HepG2 (cell line): ENCODE measurements at regions not wholly inside any gene's neighbourhood (a gene's known extent, or its start where the extent isn't known, plus 50 kb on each side); places are given as distances from the start of the nearest gene placed in this dataset.

Experiments used
- ATAC-seq: fragments of 200-7000 bp; cut with Tn5 transposase; 3 replicates; pipeline ENCODE4 v1.9.1; 2020; ENCODE audit warnings: mild to moderate bottlenecking, moderate library complexity
- BruUV-seq: library from RNA; stranded (reverse); fragments of 400-500 nt; replicated peaks from 2 replicates; lab custom pipeline; 2021; lab: Mats Ljungman, UMichigan
- CTCF ChIA-PET: fragments of 300-600 bp; formaldehyde crosslinking; extraction: SDS; loops from one replicate; lab custom pipeline; 2021; ENCODE audit warnings: low total read pairs, inconsistent platforms, low intra/inter-chr PET ratio; lab: Yijun Ruan, JAX
- POLR2A ChIA-PET: fragments of 350-600 bp; sonication (Branson Sonifier 250); formaldehyde crosslinking; loops from one replicate; lab custom pipeline; 2020; ENCODE audit warnings: antibody characterized with exemption, inconsistent platforms; lab: Yijun Ruan, JAX
- DNase-seq: peaks from one replicate; pipeline ENCODE4 v3.0.0-alpha.2; 2015; ENCODE audit warnings: low spot score
- FAIRE-seq: peaks from 3 replicates; lab custom pipeline; 2011; peaks lifted over from hg19 to GRCh38; lab: Jason Lieb, UNC
- H2AFZ ChIP-seq: one replicate; pipeline ENCODE4 v1.6.1; 2011; ENCODE audit warnings: low read length, inconsistent platforms
- H3K27ac ChIP-seq: fragments of 300-600 bp; 3 replicates; pipeline ENCODE4 v1.8.0; 2011; ENCODE audit warnings: mixed run types, mild to moderate bottlenecking, mixed read lengths, low read length, inconsistent platforms; ENCODE audit not compliant: insufficient read depth; ENCODE audit errors: extremely low read length
- H3K27me3 ChIP-seq, 2 experiments: fragments of 200-600 bp in 1 of 2; 2 replicates in 1 of 2; 3 replicates in 1 of 2; pipeline versions ENCODE4 v1.6.0 to v1.8.0; 2011; ENCODE audit warnings: low read length in 2 of 2, mild to moderate bottlenecking in 2 of 2, moderate library complexity in 2 of 2, inconsistent platforms in 1 of 2; ENCODE audit not compliant: insufficient read depth in 2 of 2, control insufficient read depth in 1 of 2
- H3K36me3 ChIP-seq, 2 experiments: fragments of 200-600 bp in 1 of 2; replicated peaks in 1 of 2; 2 replicates in 1 of 2; 3 replicates in 1 of 2; pipeline versions ENCODE4 v1.5.1 to v1.8.0; 2011; ENCODE audit warnings: low read length in 2 of 2, inconsistent platforms in 1 of 2; ENCODE audit not compliant: insufficient read depth in 2 of 2, control insufficient read depth in 1 of 2
- H3K4me1 ChIP-seq: 2 replicates; pipeline ENCODE4 v1.5.1; 2012; ENCODE audit warnings: low read length, inconsistent platforms; ENCODE audit not compliant: insufficient read depth
- H3K4me2 ChIP-seq: 2 replicates; pipeline ENCODE4 v1.6.0; 2011; ENCODE audit warnings: low read depth, low read length, inconsistent platforms
- H3K4me3 ChIP-seq, 3 experiments: fragments of 200-600 bp in 1 of 3; sonication (generic), shearing (Covaris generic) in 1 of 3; replicated peaks in 1 of 3; 2 replicates each; pipeline ENCODE4 v1.5.1; 2011 to 2016; ENCODE audit warnings: low read length in 3 of 3, inconsistent platforms in 2 of 3, low read depth in 2 of 3, mild to moderate bottlenecking in 2 of 3, control low read depth in 1 of 3, mixed read lengths in 1 of 3; ENCODE audit not compliant: insufficient read depth in 1 of 3
- H3K79me2 ChIP-seq: one replicate; pipeline ENCODE4 v1.6.1; 2011; ENCODE audit warnings: low read length, inconsistent platforms; ENCODE audit not compliant: insufficient read depth
- H3K9ac ChIP-seq: 2 replicates; pipeline ENCODE4 v1.6.0; 2011; ENCODE audit warnings: mild to moderate bottlenecking, low read depth, low read length, inconsistent platforms; ENCODE audit not compliant: insufficient read depth
- H3K9me3 ChIP-seq: 2 replicates; pipeline ENCODE4 v1.5.1; 2012; ENCODE audit warnings: mild to moderate bottlenecking, low read length
- H4K20me1 ChIP-seq: 2 replicates; pipeline ENCODE4 v1.6.0; 2011; ENCODE audit warnings: inconsistent platforms, mild to moderate bottlenecking, low read length, moderate library complexity; ENCODE audit not compliant: insufficient read depth
- CBX5 ChIP-seq: sonication (generic); formaldehyde crosslinking; IDR thresholded peaks from 2 replicates; pipeline ENCODE4 v1.4.0; 2020; ENCODE audit warnings: missing genetic modification reagents, borderline replicate concordance
- PHF5A ChIP-seq: IDR thresholded peaks from one replicate; pipeline ENCODE4 v1.6.1; 2018; ENCODE audit warnings: low read depth, missing genetic modification reagents; ENCODE audit not compliant: unreplicated experiment
- SALL1 ChIP-seq: sonication (generic); formaldehyde crosslinking; IDR thresholded peaks from 2 replicates; pipeline ENCODE4 v1.8.0; 2022; ENCODE audit warnings: mild to moderate bottlenecking, missing genetic modification reagents
- ZBTB7A ChIP-seq: sonication (generic); formaldehyde crosslinking; IDR thresholded peaks from 2 replicates; pipeline ENCODE4 v1.8.0; 2022; ENCODE audit warnings: mild to moderate bottlenecking, missing genetic modification reagents
- ZNF235 ChIP-seq: sonication (generic); formaldehyde crosslinking; IDR thresholded peaks from 2 replicates; pipeline ENCODE4 v1.8.1; 2023; ENCODE audit warnings: mild to moderate bottlenecking, missing genetic modification reagents, borderline replicate concordance
- ZNF816 ChIP-seq: sonication (generic); formaldehyde crosslinking; IDR thresholded peaks from 2 replicates; pipeline ENCODE4 v1.8.0; 2022; ENCODE audit warnings: missing genetic modification reagents, mild to moderate bottlenecking, borderline replicate concordance
- ZNF839 ChIP-seq: sonication (generic); formaldehyde crosslinking; IDR thresholded peaks from 2 replicates; pipeline ENCODE4 v1.4.0; 2020; ENCODE audit warnings: missing genetic modification reagents, mild to moderate bottlenecking, borderline replicate concordance
- ZNF883 ChIP-seq: sonication (generic); formaldehyde crosslinking; IDR thresholded peaks from 2 replicates; pipeline ENCODE4 v1.5.1; 2020; ENCODE audit warnings: mild to moderate bottlenecking, missing genetic modification reagents; ENCODE audit errors: not compliant biosample characterization
- WGBS: methylation state at CpG from one replicate; pipeline ENCODE4 v1.1.6; 2017; ENCODE audit warnings: low lambda C conversion rate; 5-methylcytosine and 5-hydroxymethylcytosine counted together
- in situ Hi-C: cut with HindIII; loops from 2 replicates; pipeline ENCODE4 v1.10.0; 2017; ENCODE audit warnings: low pct_unique_long_range_greater_than_20kb; ENCODE audit not compliant: extremely low pct_ligation_motif_present
- intact Hi-C: fragments of 100-400 bp; cut with micrococcal nuclease; formaldehyde crosslinking; loops from one replicate; pipeline ENCODE4 v1.10.0; 2022; ENCODE audit not compliant: unreplicated experiment
- TF ChIP-seq, protein P1 (sequence below): sonication (generic); formaldehyde crosslinking; IDR thresholded peaks from 2 replicates; pipeline ENCODE4 v1.4.0; 2020; ENCODE audit warnings: missing genetic modification reagents, borderline replicate concordance

DNA sequence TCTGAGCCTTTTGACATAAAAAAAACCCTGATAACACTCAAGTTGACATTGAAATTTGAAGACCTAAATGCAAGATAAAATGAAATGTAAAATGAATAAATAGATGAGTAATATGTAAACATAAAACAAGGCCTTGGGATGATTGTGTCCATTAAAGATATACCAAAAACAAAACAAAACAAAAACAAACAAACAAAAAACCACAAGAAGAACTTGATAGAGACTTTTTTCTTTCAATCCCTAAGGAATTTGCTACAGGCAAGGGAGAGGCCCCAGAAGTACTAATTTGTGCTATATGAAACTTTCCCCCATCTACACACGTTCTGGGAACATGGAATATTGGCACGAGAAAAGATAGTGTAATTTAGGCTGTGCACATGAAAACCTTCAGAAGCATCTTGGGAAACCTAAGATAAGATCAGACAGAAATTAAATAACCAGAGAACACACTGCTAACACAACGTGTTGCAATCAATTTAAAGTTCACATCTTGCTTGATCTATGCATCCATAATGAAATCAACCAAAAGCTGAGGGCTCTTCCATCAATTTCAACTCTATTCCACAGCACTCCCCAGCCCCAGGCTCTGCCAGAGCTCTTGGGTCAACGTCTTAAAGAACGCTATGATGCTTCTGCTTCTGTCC lies 201.1 kb upstream of the RREB1 start:
- WGBS: 31% methylated on average over 5 of the region's 5 CpGs
- ChIA-PET CTCF (no interaction called here), POLR2A (no interaction called here)
- Histone ChIP-seq H3K27me3 (peaks cover 0 to 18% of the 10 kb centered on the region in 2 experiments; a peak in 3 of 5 replicates), H3K4me2 (no peak overlapping the region), H3K36me3 (no peaks in the 10 kb centered on the region), H3K79me2 (no peaks in the 10 kb centered on the region), H3K9ac (no peak overlapping the region), H3K27ac (no peak overlapping the region), H2AFZ (no peak overlapping the region), H3K4me3 (no peak overlapping the region), H3K9me3 (no peaks in the 10 kb centered on the region), H4K20me1 (no peaks in the 10 kb centered on the region), H3K4me1 (no peaks in the 10 kb centered on the region)
- intact Hi-C loops (loop anchor here (2.0 kb wide), 1 partner anchor 28 kb away; no protein-coding TSS in a partner anchor), in situ Hi-C loops (no loop called here)
- FAIRE-seq (no peak), ATAC-seq (no peak), DNase-seq (no peak)
- TF ChIP-seq ZNF235 (no peak), ZBTB7A (no peak), SALL1 (CRISPR knock-in tag) (no peak), ZNF839 (no peak), ZNF816 (no peak), CBX5 (no peak), PHF5A (CRISPR knock-in tag) (no peak), ZNF883 (CRISPR knock-in tag) (no peak)
- TF ChIP-seq, protein P1, sequence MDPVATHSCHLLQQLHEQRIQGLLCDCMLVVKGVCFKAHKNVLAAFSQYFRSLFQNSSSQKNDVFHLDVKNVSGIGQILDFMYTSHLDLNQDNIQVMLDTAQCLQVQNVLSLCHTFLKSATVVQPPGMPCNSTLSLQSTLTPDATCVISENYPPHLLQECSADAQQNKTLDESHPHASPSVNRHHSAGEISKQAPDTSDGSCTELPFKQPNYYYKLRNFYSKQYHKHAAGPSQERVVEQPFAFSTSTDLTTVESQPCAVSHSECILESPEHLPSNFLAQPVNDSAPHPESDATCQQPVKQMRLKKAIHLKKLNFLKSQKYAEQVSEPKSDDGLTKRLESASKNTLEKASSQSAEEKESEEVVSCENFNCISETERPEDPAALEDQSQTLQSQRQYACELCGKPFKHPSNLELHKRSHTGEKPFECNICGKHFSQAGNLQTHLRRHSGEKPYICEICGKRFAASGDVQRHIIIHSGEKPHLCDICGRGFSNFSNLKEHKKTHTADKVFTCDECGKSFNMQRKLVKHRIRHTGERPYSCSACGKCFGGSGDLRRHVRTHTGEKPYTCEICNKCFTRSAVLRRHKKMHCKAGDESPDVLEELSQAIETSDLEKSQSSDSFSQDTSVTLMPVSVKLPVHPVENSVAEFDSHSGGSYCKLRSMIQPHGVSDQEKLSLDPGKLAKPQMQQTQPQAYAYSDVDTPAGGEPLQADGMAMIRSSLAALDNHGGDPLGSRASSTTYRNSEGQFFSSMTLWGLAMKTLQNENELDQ (CRISPR knock-in tag): no peak
- no TSS peak for BruUV-seq
